VCaP (cell line): ENCODE measurements at regions not wholly inside any gene's neighbourhood (a gene's known extent, or its start where the extent isn't known, plus 50 kb on each side); places are given as distances from the start of the nearest gene placed in this dataset.

Source experiments
- H3K27ac ChIP-seq: fragments of 450-650 bp; 2 replicates; pipeline ENCODE4 v1.5.1; 2017
- CTCF ChIP-seq: fragments of 450-650 bp; conservative IDR thresholded peaks from 2 replicates; pipeline ENCODE4 v1.5.1; 2017; ENCODE audit warnings: mild to moderate bottlenecking, moderate library complexity

GRCh38 chr13:80572923-80573316, 232.0 kb upstream of the SPRY2 start:
- no peak for TF ChIP-seq CTCF
- no peak overlapping the region for H3K27ac ChIP-seq

- no peak overlapping the region for H3K27ac ChIP-seq
- TF ChIP-seq CTCF, result no peak
These were observed 231.5 kb upstream of the SPRY2 start for GRCh38 chr13:80572308-80572922.

GRCh38 chr13:80571346-80572307, 230.7 kb upstream of the SPRY2 start:
- TF ChIP-seq CTCF, result no peak
- H3K27ac ChIP-seq, result no peak overlapping the region

GRCh38 chr13:80563439-80563838, 222.5 kb upstream of the SPRY2 start:
- no peak overlapping the region for H3K27ac ChIP-seq
- no peak for TF ChIP-seq CTCF

GRCh38 chr13:80562433-80563156, 221.7 kb upstream of the SPRY2 start:
- no peak for TF ChIP-seq CTCF
- H3K27ac ChIP-seq, result no peak overlapping the region

- no peak overlapping the region for H3K27ac ChIP-seq
- TF ChIP-seq CTCF, result no peak
These were observed 219.7 kb upstream of the SPRY2 start for GRCh38 chr13:80560609-80561008.

- TF ChIP-seq CTCF, result no peak
These were observed 219.0 kb upstream of the SPRY2 start for GRCh38 chr13:80559944-80560343.

More at GRCh38 chr13:80559944-80560343, 219.0 kb upstream of the SPRY2 start:
- H3K27ac ChIP-seq, result no peak overlapping the region
